HG03159 (cell line): ENCODE measurements at regions not wholly inside any gene's neighbourhood (a gene's known extent, or its start where the extent isn't known, plus 50 kb on each side); places are given as distances from the start of the nearest gene placed in this dataset.
A peak's percentile ranks its signal among the peaks of the same experiment; 100 is the strongest.

Source experiments
- ATAC-seq: cut with Tn5 transposase; IDR thresholded peaks from one replicate; pipeline ENCODE4 v1.9.1; 2021; ENCODE audit warnings: mild to moderate bottlenecking, moderate library complexity; ENCODE audit not compliant: unreplicated experiment

GRCh38 chr1:58861506-58861905, 77.7 kb upstream of the JUN start:
- no peak for ATAC-seq

- no peak for ATAC-seq
Measured at GRCh38 chr1:58862728-58863385, 79.0 kb upstream of the JUN start.

- ATAC-seq, result no peak
Measured at GRCh38 chr1:58864654-58865053, 80.8 kb upstream of the JUN start.

GRCh38 chr1:58866578-58866977, 82.7 kb upstream of the JUN start:
- ATAC-seq, result no peak

- ATAC-seq, result no peak
Measured at GRCh38 chr1:58869638-58870297, 85.9 kb upstream of the JUN start.

- ATAC-seq, result no peak
Measured at GRCh38 chr1:58870298-58870676, 86.4 kb upstream of the JUN start.

GRCh38 chr1:58874342-58874741, 90.5 kb upstream of the JUN start:
- no peak for ATAC-seq

GRCh38 chr1:58874757-58875755, 91.2 kb upstream of the JUN start:
- ATAC-seq, result no peak

- no peak for ATAC-seq
Measured at GRCh38 chr1:58879464-58879863, 95.6 kb upstream of the JUN start.

- ATAC-seq, result no peak
Measured at GRCh38 chr1:58880592-58880991, 96.7 kb upstream of the JUN start.

GRCh38 chr1:58881471-58881994, 97.7 kb upstream of the JUN start:
- ATAC-seq, result no peak

GRCh38 chr1:58882322-58882948, 98.6 kb upstream of the JUN start:
- ATAC-seq, result no peak

GRCh38 chr1:58883037-58883887, 99.4 kb upstream of the JUN start:
- peak; percentile 48 for ATAC-seq

- ATAC-seq, result peak; percentile 67
Measured at GRCh38 chr1:58883888-58884482, 100.1 kb upstream of the JUN start.

- ATAC-seq, result no peak
Measured at GRCh38 chr1:58884706-58885661, 101.1 kb upstream of the JUN start.

GRCh38 chr1:58885998-58886397, 102.2 kb upstream of the JUN start:
- ATAC-seq, result no peak

GRCh38 chr1:58886611-58887010, 102.8 kb upstream of the JUN start:
- no peak for ATAC-seq

GRCh38 chr1:58887059-58887458, 103.2 kb upstream of the JUN start:
- no peak for ATAC-seq
